Activated CD4-positive, alpha-beta T cell treated with anti-CD3 and anti-CD28 coated beads, Interleukin-2, amount 50 U/mL, for 4 hours (primary cell): ENCODE measurements at regions not wholly inside any gene's neighbourhood (a gene's known extent, or its start where the extent isn't known, plus 50 kb on each side); places are given as distances from the start of the nearest gene placed in this dataset.

Experiments used
- DNase-seq, 2 experiments: peaks; one replicate each; pipeline ENCODE4 v3.0.0-alpha.2; 2020

GRCh38 chr6:25041485-25042035 is 105.8 kb upstream of the RIPOR2 start:
- DNase-seq: no peak

GRCh38 chr6:25042036-25042521 is 106.3 kb upstream of the RIPOR2 start:
- peak; percentile 42 to 53 for DNase-seq

GRCh38 chr6:25042536-25042935 is 106.8 kb upstream of the RIPOR2 start:
- no peak for DNase-seq

DNA sequence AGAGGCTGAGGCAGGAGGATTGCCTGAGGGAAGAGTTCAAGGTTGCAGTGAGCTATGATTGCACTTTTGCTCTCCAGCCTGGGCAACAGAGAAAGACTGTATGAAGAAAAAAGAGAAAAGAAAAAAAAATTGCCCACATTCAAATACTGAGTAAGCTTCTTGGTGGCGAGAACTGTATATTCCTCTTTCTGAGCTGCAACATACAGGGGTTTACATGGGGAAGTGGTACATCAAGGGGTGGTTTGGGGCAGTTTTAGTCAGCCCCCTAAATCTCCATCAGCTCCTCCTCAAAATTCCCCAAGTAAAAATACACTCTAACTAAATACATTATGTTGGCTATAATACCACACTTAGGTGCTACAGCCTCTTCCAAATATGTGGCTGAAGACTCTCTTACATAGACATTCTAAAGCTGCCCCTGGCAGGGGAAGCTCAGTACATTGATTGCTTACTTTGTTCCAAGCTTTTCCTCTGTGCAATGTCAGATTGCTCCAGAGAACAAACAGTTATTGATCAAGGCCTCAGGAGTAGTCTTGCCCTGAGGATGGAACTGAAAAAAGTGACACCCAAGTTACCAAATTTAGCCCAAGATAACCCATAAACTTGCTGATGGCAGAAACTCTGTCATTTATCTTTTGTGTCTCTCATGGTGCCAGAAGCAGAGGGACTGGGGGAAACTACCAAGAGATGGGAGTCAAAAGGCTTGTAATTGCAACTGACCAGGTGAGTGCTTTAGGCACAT is 107.4 kb upstream of the RIPOR2 start:
- DNase-seq: no peak

- no peak for DNase-seq
Observed at GRCh38 chr6:25043892-25044291, 108.1 kb upstream of the RIPOR2 start.

DNA sequence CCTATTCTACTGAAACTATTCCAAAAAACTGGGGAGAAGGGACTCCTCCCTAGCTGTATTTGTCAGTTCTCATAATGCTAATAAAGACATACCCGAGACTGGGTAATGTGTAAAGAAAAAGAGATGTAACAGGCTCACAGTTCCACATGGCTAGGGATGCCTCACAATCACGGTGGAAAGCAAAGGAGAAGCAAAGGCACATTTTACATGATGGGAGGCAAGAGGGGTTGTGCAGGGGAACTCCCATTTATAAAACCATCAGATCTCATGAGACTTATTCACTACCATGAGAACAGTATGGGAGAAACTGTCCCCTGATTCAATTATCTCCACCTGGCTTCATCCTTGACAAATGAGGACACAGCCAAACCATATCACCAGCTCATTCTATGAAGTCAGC is 111.2 kb upstream of the RIPOR2 start:
- DNase-seq: no peak

DNA sequence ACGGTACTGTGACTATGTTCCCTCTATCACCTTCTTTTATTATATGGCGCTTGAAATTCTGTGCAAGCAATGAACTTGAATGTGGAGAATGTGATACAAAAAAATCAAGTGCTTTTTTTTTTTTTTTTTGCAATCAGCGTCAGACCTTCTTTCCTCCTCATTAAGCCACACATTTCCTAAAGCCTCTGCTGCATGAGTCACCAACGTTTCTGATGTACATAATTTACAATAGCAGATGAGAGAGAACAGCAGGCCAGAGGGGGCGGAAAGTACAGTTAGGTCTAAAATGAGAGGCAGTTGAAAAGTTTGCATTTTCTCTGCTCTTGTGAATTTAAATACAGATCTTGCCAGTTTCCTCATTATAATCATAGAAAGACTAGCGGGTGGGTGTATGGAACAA is 114.6 kb upstream of the RIPOR2 start:
- peak; percentile 49 to 59 for DNase-seq

DNA sequence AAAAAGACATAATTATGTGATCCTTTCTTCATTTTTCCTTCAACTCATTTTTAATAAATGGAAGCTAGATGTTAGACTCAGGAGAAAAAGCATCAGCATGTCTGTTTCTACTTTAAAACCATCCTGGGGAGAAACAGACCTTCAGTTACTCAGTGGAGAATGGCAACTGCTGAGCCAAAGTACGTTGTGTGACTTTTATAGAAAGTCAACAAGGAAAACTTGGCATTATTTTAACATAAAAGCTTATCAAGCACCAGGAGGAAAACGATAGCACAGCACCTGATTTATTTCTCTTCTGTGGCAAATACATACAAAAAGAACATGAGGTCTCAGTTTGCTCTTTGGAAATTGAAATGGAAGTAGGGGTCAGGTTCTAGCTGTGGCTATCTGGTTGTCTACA is 115.3 kb upstream of the RIPOR2 start:
- DNase-seq: no peak

GRCh38 chr6:25052181-25052580 is 116.4 kb upstream of the RIPOR2 start:
- no peak for DNase-seq

DNA sequence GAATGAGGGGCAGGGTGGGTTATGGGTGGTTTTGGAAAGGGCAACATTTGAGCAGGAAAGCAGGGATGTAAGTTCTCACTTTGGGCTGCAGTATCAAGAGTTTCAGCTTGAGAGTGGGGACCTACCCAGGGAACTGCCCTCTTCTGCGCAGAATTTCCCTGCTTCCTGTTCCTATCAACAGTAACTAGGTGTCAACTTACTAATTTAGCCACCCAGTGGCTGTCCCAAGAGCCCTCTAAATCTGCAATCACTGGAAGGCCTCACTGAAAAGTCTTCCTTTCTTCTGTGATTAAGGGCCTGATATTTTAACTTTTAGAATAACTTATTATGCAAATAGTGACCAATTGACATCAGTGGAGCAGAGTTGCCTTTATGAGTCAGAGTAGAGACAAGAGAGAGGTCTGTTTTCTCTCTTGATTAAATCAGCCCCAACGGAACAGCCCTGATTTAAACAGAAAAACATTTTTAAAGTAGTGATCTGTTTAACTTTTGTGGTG is 118.2 kb upstream of the RIPOR2 start:
- DNase-seq: no peak

DNA sequence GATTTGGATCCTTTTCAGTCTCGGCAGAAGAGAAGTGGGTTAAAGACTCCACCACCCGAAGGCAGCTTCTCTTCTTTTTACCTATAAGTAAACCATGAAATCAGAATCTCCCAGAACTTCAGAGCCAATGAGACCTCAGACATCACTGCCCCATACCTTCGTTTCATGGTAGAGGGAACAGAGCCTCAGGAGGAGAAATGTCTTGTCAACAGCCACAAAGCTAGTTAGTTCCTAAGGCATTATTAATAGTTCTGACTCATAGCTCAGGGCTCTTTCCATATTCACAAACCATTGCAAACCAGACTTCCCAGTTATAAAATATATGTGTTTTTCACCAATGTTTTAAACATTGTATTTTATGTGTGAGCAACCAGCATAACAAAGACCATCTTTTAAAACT is 118.7 kb upstream of the RIPOR2 start:
- DNase-seq: no peak

- DNase-seq: peak in 1 of 2 experiments; percentile 36
Observed at GRCh38 chr6:25056130-25056529, 120.4 kb upstream of the RIPOR2 start.

DNA sequence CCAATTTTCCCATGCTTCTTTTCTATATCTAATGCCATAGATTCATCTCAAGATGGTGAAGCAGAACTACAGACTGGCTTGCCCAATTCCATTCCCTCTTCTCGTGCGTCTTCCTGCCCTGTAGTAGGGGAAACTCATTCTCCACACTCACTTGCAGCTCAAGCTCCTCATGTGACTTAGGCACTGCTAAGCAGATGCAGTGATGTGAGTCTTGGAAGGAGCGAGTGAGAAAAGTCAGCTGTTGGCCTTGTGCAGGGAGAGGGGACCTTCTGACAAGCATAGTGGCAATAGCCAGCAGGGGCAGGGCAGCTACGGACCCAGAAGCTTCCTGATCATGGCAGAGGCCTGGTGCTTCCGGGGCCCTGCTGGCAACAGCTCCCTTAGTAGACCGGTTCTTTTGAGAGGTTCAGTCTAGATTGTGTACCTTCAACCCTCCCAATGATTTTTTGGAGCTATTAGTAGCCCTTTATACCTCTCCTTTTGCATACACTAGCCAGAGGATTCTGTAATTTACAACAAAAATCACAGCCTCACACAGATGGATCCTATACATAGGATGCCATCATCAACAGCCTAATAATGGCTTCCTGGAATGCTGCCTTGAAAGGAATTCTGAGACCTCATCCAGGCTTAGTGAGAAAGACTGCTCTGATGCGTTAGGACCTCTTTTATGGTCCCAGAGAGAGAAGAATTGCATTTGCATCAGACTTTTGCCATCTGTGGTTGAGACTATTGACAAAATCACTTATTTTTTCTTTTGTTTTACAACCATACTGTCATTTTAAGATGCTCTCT is 121.5 kb upstream of the RIPOR2 start:
- no peak for DNase-seq

DNA sequence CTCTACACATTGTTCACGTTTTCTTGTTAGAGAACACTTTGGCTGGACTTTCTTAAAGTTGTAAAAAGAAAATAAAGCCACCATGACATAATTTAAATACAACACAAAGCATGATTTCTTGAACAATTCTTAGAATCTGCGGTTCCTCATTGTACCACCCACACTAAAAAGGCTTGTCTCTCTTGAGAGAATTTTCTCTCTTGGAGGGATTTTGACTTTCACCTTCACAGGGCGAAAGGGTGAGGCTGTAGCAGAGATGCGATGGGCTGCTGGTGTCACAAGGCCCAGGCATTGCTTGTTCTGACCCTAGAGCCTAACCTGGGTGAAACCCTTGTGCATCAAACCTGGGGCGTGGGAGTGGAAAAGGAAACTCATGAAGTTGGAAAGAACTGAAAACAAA is 122.7 kb upstream of the RIPOR2 start:
- no peak for DNase-seq

GRCh38 chr6:25058941-25059340 is 123.2 kb upstream of the RIPOR2 start:
- no peak for DNase-seq

- DNase-seq: no peak
Observed at GRCh38 chr6:25060522-25060921, 124.8 kb upstream of the RIPOR2 start.

GRCh38 chr6:25061289-25061936 is 125.7 kb upstream of the RIPOR2 start:
- no peak for DNase-seq

DNA sequence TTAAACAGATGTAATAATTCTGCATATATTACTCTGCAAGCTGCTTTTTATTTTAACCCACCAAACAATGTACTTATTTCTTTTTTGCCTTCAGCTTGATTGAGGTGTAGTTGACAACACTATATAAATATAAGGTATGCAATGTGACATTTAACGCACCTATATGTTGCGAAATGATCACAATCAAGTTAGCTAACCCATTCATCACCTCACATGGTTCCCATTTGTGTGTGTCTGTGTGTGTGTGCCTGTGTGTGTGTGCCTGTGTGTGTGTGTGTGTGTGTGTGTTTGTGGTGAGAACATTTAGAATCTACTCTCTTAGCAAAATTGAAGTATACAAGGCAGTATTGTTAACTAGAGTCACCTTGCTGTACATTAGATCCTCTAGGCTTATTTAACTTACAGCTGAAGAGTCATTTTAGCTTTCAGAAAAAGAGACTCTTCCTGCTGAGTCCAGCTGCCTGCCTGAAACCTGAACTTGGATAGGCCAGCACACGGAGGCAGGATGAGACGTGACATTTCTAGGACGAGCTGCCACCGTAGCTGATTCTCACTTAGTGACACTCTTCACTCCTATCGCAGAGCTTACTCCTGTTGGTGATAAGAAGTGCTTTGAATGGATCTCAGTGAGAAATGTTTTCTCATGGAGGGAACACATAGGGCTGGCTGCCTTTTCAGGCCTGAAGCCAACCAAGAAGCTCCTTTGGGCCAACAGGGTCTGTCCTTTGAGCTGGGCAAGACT is 126.5 kb upstream of the RIPOR2 start:
- DNase-seq: no peak

DNA sequence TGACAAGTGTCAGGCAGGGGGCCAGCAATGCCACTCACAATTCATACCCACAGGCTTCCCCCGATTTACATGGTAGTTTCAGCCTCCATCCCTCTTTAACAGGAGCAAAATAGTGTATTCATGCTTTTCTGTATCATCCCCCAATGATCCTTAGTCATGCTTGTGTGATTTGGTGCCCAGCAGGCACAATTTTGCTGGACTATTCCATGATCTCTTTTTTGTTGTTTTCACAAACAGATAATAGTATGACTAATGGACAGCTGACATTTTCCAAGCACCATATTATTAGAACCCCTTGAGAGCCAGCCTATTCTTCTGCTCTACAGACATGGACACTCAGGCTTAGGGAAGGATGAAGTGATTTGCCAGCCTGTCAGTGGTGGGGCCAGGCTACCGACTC is 128.2 kb upstream of the RIPOR2 start:
- no peak for DNase-seq

DNA sequence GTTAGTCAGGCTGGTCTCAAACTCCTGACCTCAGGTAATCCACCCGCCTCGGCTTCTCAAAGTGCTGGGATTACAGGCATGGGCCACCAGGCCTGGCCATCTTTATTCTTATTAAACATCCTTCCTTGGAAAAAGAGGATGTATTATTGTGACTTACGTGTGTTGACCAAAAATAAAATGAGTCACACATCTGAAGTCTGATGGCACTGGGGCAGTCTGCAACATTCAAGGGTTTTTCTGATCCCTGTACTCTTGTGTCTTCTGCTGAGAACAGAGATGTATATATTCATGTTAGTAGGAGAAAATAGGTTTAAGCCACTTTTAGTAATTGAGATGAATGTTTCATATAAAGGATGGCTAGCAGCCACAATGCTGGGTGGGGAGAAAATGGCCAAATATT is 129.9 kb upstream of the RIPOR2 start:
- DNase-seq: no peak

GRCh38 chr6:25066593-25066992 is 130.8 kb upstream of the RIPOR2 start:
- no peak for DNase-seq

- no peak for DNase-seq
Observed at GRCh38 chr6:25068866-25069265, 133.1 kb upstream of the RIPOR2 start.
